HCT116 (cell line): ENCODE measurements at regions not wholly inside any gene's neighbourhood (a gene's known extent, or its start where the extent isn't known, plus 50 kb on each side); places are given as distances from the start of the nearest gene placed in this dataset.

Experiments used
- ATAC-seq: fragments of 200-7000 bp; cut with Tn5 transposase; 2 replicates; pipeline ENCODE4 v1.9.1; 2020; ENCODE audit warnings: mild to moderate bottlenecking, moderate library complexity
- BruUV-seq: library from RNA; stranded (reverse); fragments of 400-500 nt; replicated peaks from 2 replicates; lab custom pipeline; 2021; lab: Mats Ljungman, UMichigan
- CTCF ChIA-PET: fragments of 300-600 bp; sonication (Branson Sonifier 250); formaldehyde crosslinking; loops from one replicate; lab custom pipeline; 2021; ENCODE audit warnings: antibody characterized with exemption; lab: Charles Lee
- POLR2A ChIA-PET: fragments of 300-600, 350-600 bp; sonication (Branson Sonifier 250); formaldehyde crosslinking; loops from one replicate; lab custom pipeline; 2021; ENCODE audit warnings: antibody characterized with exemption; lab: Charles Lee
- RAD21 ChIA-PET, 2 experiments: fragments of 300-600 bp; sonication (Branson Sonifier 250); formaldehyde crosslinking; loops; one replicate each; lab custom pipeline; 2023; ENCODE audit warnings: low total read pairs in 2 of 2; ENCODE audit not compliant: uncharacterized antibody in 2 of 2, unreplicated experiment in 2 of 2, low non-redundant PET in 1 of 2; lab: Charles Lee
- DNase-seq: peaks from one replicate; pipeline ENCODE4 v3.0.0-alpha.2; 2010; ENCODE audit warnings: low read depth, low spot score
- H2AFZ ChIP-seq: fragments of 200-600 bp; shearing (Covaris generic), sonication (generic); 2 replicates; pipeline ENCODE4 v1.6.1; 2017; ENCODE audit warnings: low read depth, mixed run types, mixed read lengths, antibody characterized with exemption, low read length; ENCODE audit not compliant: poor library complexity, severe bottlenecking
- H3K27ac ChIP-seq: 2 replicates; pipeline ENCODE4 v1.5.1; 2012; ENCODE audit warnings: low read depth, low read length
- H3K27me3 ChIP-seq: fragments of 200-600 bp; sonication (generic); 2 replicates; pipeline ENCODE4 v1.6.1; 2016; ENCODE audit warnings: mixed run types, low read length, mixed read lengths; ENCODE audit not compliant: insufficient read depth
- H3K36me3 ChIP-seq, 2 experiments: fragments of 200-500 bp in 1 of 2; fragments of 200-600 bp in 1 of 2; sonication (Bioruptor generic) in 1 of 2; sonication (generic) in 1 of 2; 2 replicates each; pipeline versions ENCODE4 v1.5.1 to v1.6.1; 2014 to 2016; ENCODE audit warnings: low read length in 2 of 2, inconsistent platforms in 1 of 2, mixed read lengths in 1 of 2, mixed run types in 1 of 2; ENCODE audit not compliant: insufficient read depth in 2 of 2, control insufficient read depth in 1 of 2
- H3K4me1 ChIP-seq, 2 experiments: fragments of 200-600 bp in 1 of 2; sonication (generic) in 1 of 2; 2 replicates each; pipeline versions ENCODE4 v1.5.1 to v1.6.1; 2012 to 2017; ENCODE audit warnings: low read length in 2 of 2, inconsistent platforms in 1 of 2, mild to moderate bottlenecking in 1 of 2, mixed read lengths in 1 of 2, mixed run types in 1 of 2, moderate library complexity in 1 of 2; ENCODE audit not compliant: insufficient read depth in 2 of 2, control insufficient read depth in 1 of 2
- H3K4me2 ChIP-seq: fragments of 200-600 bp; sonication (generic); 2 replicates; pipeline ENCODE4 v1.6.1; 2017; ENCODE audit warnings: mixed run types, low read length, mixed read lengths
- H3K4me3 ChIP-seq, 2 experiments: fragments of 200-600 bp in 1 of 2; sonication (generic) in 1 of 2; replicated peaks in 1 of 2; 2 replicates each; pipeline ENCODE4 v1.5.1; 2011 to 2016; ENCODE audit warnings: low read length in 2 of 2, control low read depth in 1 of 2, low read depth in 1 of 2, mild to moderate bottlenecking in 1 of 2, mixed read lengths in 1 of 2, mixed run types in 1 of 2
- H3K79me2 ChIP-seq: fragments of 200-600 bp; sonication (generic); 2 replicates; pipeline ENCODE4 v1.6.1; 2017; ENCODE audit warnings: mild to moderate bottlenecking, mixed run types, low read length, moderate library complexity, mixed read lengths; ENCODE audit not compliant: insufficient read depth
- H3K9ac ChIP-seq: fragments of 200-600 bp; sonication (generic); 2 replicates; pipeline ENCODE4 v1.6.1; 2016; ENCODE audit warnings: low read length, mixed read lengths
- H3K9me2 ChIP-seq: fragments of 200-600 bp; sonication (generic), shearing (Covaris generic); 2 replicates; pipeline ENCODE4 v1.6.1; 2017; ENCODE audit warnings: mixed run types, mild to moderate bottlenecking, moderate library complexity; ENCODE audit not compliant: insufficient read depth
- H3K9me3 ChIP-seq, 2 experiments: fragments of 200-500 bp in 1 of 2; fragments of 200-600 bp in 1 of 2; sonication (Bioruptor generic) in 1 of 2; sonication (generic) in 1 of 2; 2 replicates each; pipeline ENCODE4 v1.6.1; 2014 to 2017; ENCODE audit warnings: low read length in 2 of 2, mixed read lengths in 2 of 2, inconsistent platforms in 1 of 2, low read depth in 1 of 2, mild to moderate bottlenecking in 1 of 2, mixed run types in 1 of 2, moderate library complexity in 1 of 2; ENCODE audit not compliant: control insufficient read depth in 1 of 2, insufficient read depth in 1 of 2
- H4K20me1 ChIP-seq: fragments of 200-600 bp; sonication (generic), shearing (Covaris generic); 2 replicates; pipeline ENCODE4 v1.6.1; 2017; ENCODE audit warnings: mixed run types, mild to moderate bottlenecking, moderate library complexity; ENCODE audit not compliant: insufficient read depth
- CEBPB ChIP-seq: IDR thresholded peaks from 2 replicates; pipeline ENCODE4 v1.6.1; 2012; ENCODE audit warnings: low read depth
- EZH2phosphoT487 ChIP-seq: fragments of 200-600 bp; IDR thresholded peaks from 2 replicates; pipeline ENCODE4 v1.6.1; 2018; ENCODE audit warnings: antibody characterized with exemption, borderline replicate concordance
- JUND ChIP-seq: IDR thresholded peaks from 2 replicates; pipeline ENCODE4 v1.6.1; 2012
- POLR2A ChIP-seq: IDR thresholded peaks from 2 replicates; pipeline ENCODE4 v1.7.0; 2011; ENCODE audit warnings: borderline replicate concordance; ENCODE audit not compliant: insufficient read depth, insufficient read length; ENCODE audit errors: extremely low read depth
- POLR2AphosphoS5 ChIP-seq: IDR thresholded peaks from 2 replicates; pipeline ENCODE4 v1.6.1; 2011; ENCODE audit warnings: mild to moderate bottlenecking, low read depth, low read length, moderate library complexity
- RAD21 ChIP-seq: IDR thresholded peaks from 2 replicates; pipeline ENCODE4 v1.6.1; 2012; ENCODE audit warnings: low read depth, mild to moderate bottlenecking
- SP1 ChIP-seq: IDR thresholded peaks from 2 replicates; pipeline ENCODE4 v1.6.1; 2012; ENCODE audit warnings: low read depth
- YY1 ChIP-seq: IDR thresholded peaks from 2 replicates; pipeline ENCODE4 v1.6.1; 2011; ENCODE audit warnings: low read length, low read depth, moderate library complexity, mild to moderate bottlenecking; ENCODE audit not compliant: insufficient replicate concordance; ENCODE audit errors: extremely low read depth
- intact Hi-C: fragments of 100-400 bp; cut with micrococcal nuclease; formaldehyde crosslinking; loops from 2 replicates; pipeline ENCODE4 v1.10.0; 2022
- TF ChIP-seq, protein P1 (sequence below): IDR thresholded peaks from 2 replicates; pipeline ENCODE4 v1.6.1; 2012; ENCODE audit warnings: low read depth
- TF ChIP-seq, protein P2 (sequence below), 3 experiments: fragments of 200-600 bp in 1 of 3; sonication (generic) in 1 of 3; IDR thresholded peaks in 2 of 3; conservative IDR thresholded peaks in 1 of 3; 2 replicates each; pipeline ENCODE4 v1.5.1; 2012 to 2017; ENCODE audit warnings: low read depth in 2 of 3, low read length in 2 of 3, antibody characterized with exemption in 1 of 3, borderline replicate concordance in 1 of 3, control low read depth in 1 of 3, mild to moderate bottlenecking in 1 of 3, mixed read lengths in 1 of 3, mixed run types in 1 of 3, moderate library complexity in 1 of 3; ENCODE audit not compliant: insufficient read depth in 1 of 3

- Histone ChIP-seq H3K9me3 (no peaks in the 10 kb centered on the region), H3K9ac (no peak overlapping the region), H3K79me2 (no peaks in the 10 kb centered on the region), H3K4me1 (peaks cover 0 to 3% of the 10 kb centered on the region in 2 experiments; a peak in 1 of 4 replicates), H3K27me3 (no peaks in the 10 kb centered on the region), H3K4me3 (no peak overlapping the region), H4K20me1 (no peaks in the 10 kb centered on the region), H3K4me2 (no peak overlapping the region), H2AFZ (no peak overlapping the region), H3K27ac (no peak overlapping the region), H3K9me2 (no peaks in the 10 kb centered on the region), H3K36me3 (no peaks in the 10 kb centered on the region)
- BruUV-seq = no TSS peak
- POLR2A ChIA-PET = no interaction called here
- CTCF ChIA-PET = no interaction called here
- DNase-seq (no peak), ATAC-seq (no peak)
- RAD21 ChIA-PET = no interaction called here
- TF ChIP-seq RAD21 (no peak), SP1 (no peak), POLR2AphosphoS5 (no peak), CEBPB (no peak), YY1 (no peak), POLR2A (no peak), EZH2phosphoT487 (no peak), JUND (no peak)
- TF ChIP-seq, protein P1, sequence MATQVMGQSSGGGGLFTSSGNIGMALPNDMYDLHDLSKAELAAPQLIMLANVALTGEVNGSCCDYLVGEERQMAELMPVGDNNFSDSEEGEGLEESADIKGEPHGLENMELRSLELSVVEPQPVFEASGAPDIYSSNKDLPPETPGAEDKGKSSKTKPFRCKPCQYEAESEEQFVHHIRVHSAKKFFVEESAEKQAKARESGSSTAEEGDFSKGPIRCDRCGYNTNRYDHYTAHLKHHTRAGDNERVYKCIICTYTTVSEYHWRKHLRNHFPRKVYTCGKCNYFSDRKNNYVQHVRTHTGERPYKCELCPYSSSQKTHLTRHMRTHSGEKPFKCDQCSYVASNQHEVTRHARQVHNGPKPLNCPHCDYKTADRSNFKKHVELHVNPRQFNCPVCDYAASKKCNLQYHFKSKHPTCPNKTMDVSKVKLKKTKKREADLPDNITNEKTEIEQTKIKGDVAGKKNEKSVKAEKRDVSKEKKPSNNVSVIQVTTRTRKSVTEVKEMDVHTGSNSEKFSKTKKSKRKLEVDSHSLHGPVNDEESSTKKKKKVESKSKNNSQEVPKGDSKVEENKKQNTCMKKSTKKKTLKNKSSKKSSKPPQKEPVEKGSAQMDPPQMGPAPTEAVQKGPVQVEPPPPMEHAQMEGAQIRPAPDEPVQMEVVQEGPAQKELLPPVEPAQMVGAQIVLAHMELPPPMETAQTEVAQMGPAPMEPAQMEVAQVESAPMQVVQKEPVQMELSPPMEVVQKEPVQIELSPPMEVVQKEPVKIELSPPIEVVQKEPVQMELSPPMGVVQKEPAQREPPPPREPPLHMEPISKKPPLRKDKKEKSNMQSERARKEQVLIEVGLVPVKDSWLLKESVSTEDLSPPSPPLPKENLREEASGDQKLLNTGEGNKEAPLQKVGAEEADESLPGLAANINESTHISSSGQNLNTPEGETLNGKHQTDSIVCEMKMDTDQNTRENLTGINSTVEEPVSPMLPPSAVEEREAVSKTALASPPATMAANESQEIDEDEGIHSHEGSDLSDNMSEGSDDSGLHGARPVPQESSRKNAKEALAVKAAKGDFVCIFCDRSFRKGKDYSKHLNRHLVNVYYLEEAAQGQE = no peak
- TF ChIP-seq, protein P2, sequence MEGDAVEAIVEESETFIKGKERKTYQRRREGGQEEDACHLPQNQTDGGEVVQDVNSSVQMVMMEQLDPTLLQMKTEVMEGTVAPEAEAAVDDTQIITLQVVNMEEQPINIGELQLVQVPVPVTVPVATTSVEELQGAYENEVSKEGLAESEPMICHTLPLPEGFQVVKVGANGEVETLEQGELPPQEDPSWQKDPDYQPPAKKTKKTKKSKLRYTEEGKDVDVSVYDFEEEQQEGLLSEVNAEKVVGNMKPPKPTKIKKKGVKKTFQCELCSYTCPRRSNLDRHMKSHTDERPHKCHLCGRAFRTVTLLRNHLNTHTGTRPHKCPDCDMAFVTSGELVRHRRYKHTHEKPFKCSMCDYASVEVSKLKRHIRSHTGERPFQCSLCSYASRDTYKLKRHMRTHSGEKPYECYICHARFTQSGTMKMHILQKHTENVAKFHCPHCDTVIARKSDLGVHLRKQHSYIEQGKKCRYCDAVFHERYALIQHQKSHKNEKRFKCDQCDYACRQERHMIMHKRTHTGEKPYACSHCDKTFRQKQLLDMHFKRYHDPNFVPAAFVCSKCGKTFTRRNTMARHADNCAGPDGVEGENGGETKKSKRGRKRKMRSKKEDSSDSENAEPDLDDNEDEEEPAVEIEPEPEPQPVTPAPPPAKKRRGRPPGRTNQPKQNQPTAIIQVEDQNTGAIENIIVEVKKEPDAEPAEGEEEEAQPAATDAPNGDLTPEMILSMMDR (IDR thresholded peaks at IDR 0.05 in 2 of 3, conservative IDR thresholded peaks at IDR 0.05 in 1 of 3; ENCODE audit: borderline replicate concordance in 1 of 3, insufficient read depth in 1 of 3, low read depth in 2 of 3, low read length in 2 of 3) = no peak
- intact Hi-C loops = no loop called here
Measured at GRCh38 chr14:71483154-71483553, 449.1 kb upstream of the RGS6 start.
